ENCODE measurements at regions not wholly inside any gene's neighbourhood (a gene's known extent, or its start where the extent isn't known, plus 50 kb on each side); places are given as distances from the start of the nearest gene placed in this dataset.

- no peak for DNase-seq
Observed at GRCh38 chr13:30105381-30105780, 202.0 kb downstream of the KATNAL1 start.

- DNase-seq: no peak
Observed at GRCh38 chr13:30103161-30103840, 204.1 kb downstream of the KATNAL1 start.

- DNase-seq: no peak
Observed at GRCh38 chr13:30100226-30100625, 207.1 kb downstream of the KATNAL1 start.

- DNase-seq: no peak
Observed at GRCh38 chr13:30097701-30098100, 209.7 kb downstream of the KATNAL1 start.

GRCh38 chr13:30097089-30097488 lies 210.3 kb downstream of the KATNAL1 start:
- no peak for DNase-seq

- no peak for DNase-seq
Observed at GRCh38 chr13:30094015-30094414, 213.3 kb downstream of the KATNAL1 start.

GRCh38 chr13:30093236-30093635 lies 214.1 kb downstream of the KATNAL1 start:
- no peak for DNase-seq

- DNase-seq: no peak
Observed at GRCh38 chr13:30091691-30092090, 215.7 kb downstream of the KATNAL1 start.

GRCh38 chr13:30091035-30091434 lies 216.3 kb downstream of the KATNAL1 start:
- no peak for DNase-seq

- no peak for DNase-seq
Observed at GRCh38 chr13:30088312-30088855, 219.0 kb downstream of the KATNAL1 start.

- no peak for DNase-seq
Observed at GRCh38 chr13:30085087-30085486, 222.3 kb downstream of the KATNAL1 start.

- no peak for DNase-seq
Observed at GRCh38 chr13:30082391-30082790, 225.0 kb downstream of the KATNAL1 start.

- DNase-seq: no peak
Observed at GRCh38 chr13:30081331-30081730, 226.0 kb downstream of the KATNAL1 start.

GRCh38 chr13:30079501-30079900 lies 227.8 kb downstream of the KATNAL1 start:
- no peak for DNase-seq

GRCh38 chr13:30078059-30078458 lies 227.6 kb upstream of the UBL3 start:
- DNase-seq: no peak

GRCh38 chr13:30077240-30077735 lies 226.9 kb upstream of the UBL3 start:
- no peak for DNase-seq

GRCh38 chr13:30074955-30075614 lies 224.7 kb upstream of the UBL3 start:
- no peak for DNase-seq

GRCh38 chr13:30074431-30074830 lies 224.0 kb upstream of the UBL3 start:
- no peak for DNase-seq

- no peak for DNase-seq
Observed at GRCh38 chr13:30072818-30073186, 222.4 kb upstream of the UBL3 start.

- DNase-seq: no peak
Observed at GRCh38 chr13:30071969-30072817, 221.8 kb upstream of the UBL3 start.

- DNase-seq: no peak
Observed at GRCh38 chr13:30065181-30065580, 214.8 kb upstream of the UBL3 start.

- DNase-seq: no peak
Observed at GRCh38 chr13:30063892-30064291, 213.5 kb upstream of the UBL3 start.

- no peak for DNase-seq
Observed at GRCh38 chr13:30061217-30061616, 210.8 kb upstream of the UBL3 start.
